OCI-LY1 (cell line): ENCODE measurements at regions not wholly inside any gene's neighbourhood (a gene's known extent, or its start where the extent isn't known, plus 50 kb on each side); places are given as distances from the start of the nearest gene placed in this dataset.

Source experiments
- H2AFZ ChIP-seq: fragments of 200-600 bp; sonication (generic), shearing (Covaris generic); 2 replicates; pipeline ENCODE4 v1.6.0; 2014; ENCODE audit warnings: antibody characterized with exemption, mild to moderate bottlenecking, low read length
- H3F3A ChIP-seq: fragments of 200-600 bp; sonication (generic), shearing (Covaris generic); 2 replicates; pipeline ENCODE4 v1.6.0; 2014; ENCODE audit warnings: mild to moderate bottlenecking, antibody characterized with exemption, low read length, moderate library complexity; ENCODE audit not compliant: insufficient read depth
- H3K27ac ChIP-seq: fragments of 200-600 bp; sonication (generic); 2 replicates; pipeline ENCODE4 v1.5.1; 2014; ENCODE audit warnings: low read length, mixed run types, mild to moderate bottlenecking, low read depth; ENCODE audit not compliant: poor library complexity, severe bottlenecking
- H3K27me3 ChIP-seq: fragments of 200-600 bp; sonication (generic); 2 replicates; pipeline ENCODE4 v1.6.0; 2014; ENCODE audit warnings: antibody characterized with exemption, mild to moderate bottlenecking, low read length, moderate library complexity; ENCODE audit not compliant: insufficient read depth
- H3K36me3 ChIP-seq: fragments of 200-600 bp; sonication (generic); 2 replicates; pipeline ENCODE4 v1.6.1; 2014; ENCODE audit warnings: mild to moderate bottlenecking, antibody characterized with exemption, low read length, moderate library complexity, mixed read lengths; ENCODE audit not compliant: insufficient read depth
- H3K4me1 ChIP-seq: fragments of 200-600 bp; sonication (generic); 2 replicates; pipeline ENCODE4 v1.5.1; 2014; ENCODE audit warnings: mild to moderate bottlenecking, low read length, moderate library complexity; ENCODE audit not compliant: insufficient read depth, severe bottlenecking
- H3K4me2 ChIP-seq: fragments of 200-600 bp; sonication (generic), shearing (Covaris generic); 2 replicates; pipeline ENCODE4 v1.6.1; 2014; ENCODE audit warnings: low read length
- H3K4me3 ChIP-seq: fragments of 200-600 bp; sonication (generic); 2 replicates; pipeline ENCODE4 v1.5.1; 2014; ENCODE audit warnings: low read length, low read depth, mild to moderate bottlenecking, mixed read lengths; ENCODE audit not compliant: poor library complexity, severe bottlenecking
- H3K79me2 ChIP-seq: fragments of 200-600 bp; shearing (Covaris generic); 2 replicates; pipeline ENCODE4 v1.6.1; 2016; ENCODE audit warnings: mixed run types, low read length, mixed read lengths; ENCODE audit not compliant: insufficient read depth
- H3K9ac ChIP-seq: fragments of 200-600 bp; sonication (generic), shearing (Covaris generic); 2 replicates; pipeline ENCODE4 v1.6.1; 2014; ENCODE audit warnings: mild to moderate bottlenecking, low read length, mixed read lengths
- H3K9me2 ChIP-seq: fragments of 200-600 bp; sonication (generic), shearing (Covaris generic); 2 replicates; pipeline ENCODE4 v1.6.1; 2014; ENCODE audit warnings: low read depth, mild to moderate bottlenecking, low read length, mixed read lengths
- H3K9me3 ChIP-seq: fragments of 200-600 bp; shearing (Covaris generic); 2 replicates; pipeline ENCODE4 v1.6.1; 2014; ENCODE audit warnings: low read length, mixed read lengths
- H4K20me1 ChIP-seq: fragments of 200-600 bp; sonication (generic), shearing (Covaris generic); 2 replicates; pipeline ENCODE4 v1.6.0; 2016; ENCODE audit warnings: mild to moderate bottlenecking, low read length; ENCODE audit not compliant: insufficient read depth
- EZH2 ChIP-seq: fragments of 200-600 bp; sonication (generic), shearing (Covaris generic); IDR thresholded peaks from 2 replicates; pipeline ENCODE4 v1.8.0; 2017; ENCODE audit warnings: borderline replicate concordance, mixed run types, mild to moderate bottlenecking, antibody characterized with exemption, low read length, moderate library complexity, mixed read lengths
- TF ChIP-seq, protein P1 (sequence below): fragments of 200-600 bp; sonication (generic), shearing (Covaris generic); IDR thresholded peaks from 2 replicates; pipeline ENCODE4 v1.5.1; 2017; ENCODE audit warnings: mild to moderate bottlenecking, antibody characterized with exemption, low read length, moderate library complexity, mixed read lengths

DNA sequence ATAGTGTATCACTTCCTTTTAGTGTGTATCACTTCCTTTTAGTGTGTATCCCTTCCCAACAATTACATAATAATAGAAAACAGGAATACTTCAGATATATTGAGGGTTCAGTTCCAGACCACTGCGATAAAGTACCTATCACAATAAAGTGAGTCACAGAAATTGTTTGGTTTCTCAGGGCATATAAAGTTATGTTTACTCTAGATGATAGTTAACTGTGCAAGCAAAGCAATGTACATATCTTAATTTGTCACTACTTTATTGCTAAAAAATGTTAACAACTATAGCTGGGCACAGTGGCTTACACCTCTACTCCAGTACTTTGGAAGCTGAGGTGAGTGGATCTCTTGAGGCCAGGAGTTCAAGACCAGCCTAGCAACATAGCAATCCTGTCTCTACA, 938.4 kb downstream of the CCSER2 start:
- H3K4me2 ChIP-seq, result no peak overlapping the region
- no peaks in the 10 kb centered on the region for H4K20me1 ChIP-seq
- no peaks in the 10 kb centered on the region for H3F3A ChIP-seq
- no peaks in the 10 kb centered on the region for H3K9me2 ChIP-seq
- no peak overlapping the region for H2AFZ ChIP-seq
- H3K27ac ChIP-seq, result no peak overlapping the region
- no peaks in the 10 kb centered on the region for H3K36me3 ChIP-seq
- H3K27me3 ChIP-seq, result no peaks in the 10 kb centered on the region
- TF ChIP-seq, protein P1, sequence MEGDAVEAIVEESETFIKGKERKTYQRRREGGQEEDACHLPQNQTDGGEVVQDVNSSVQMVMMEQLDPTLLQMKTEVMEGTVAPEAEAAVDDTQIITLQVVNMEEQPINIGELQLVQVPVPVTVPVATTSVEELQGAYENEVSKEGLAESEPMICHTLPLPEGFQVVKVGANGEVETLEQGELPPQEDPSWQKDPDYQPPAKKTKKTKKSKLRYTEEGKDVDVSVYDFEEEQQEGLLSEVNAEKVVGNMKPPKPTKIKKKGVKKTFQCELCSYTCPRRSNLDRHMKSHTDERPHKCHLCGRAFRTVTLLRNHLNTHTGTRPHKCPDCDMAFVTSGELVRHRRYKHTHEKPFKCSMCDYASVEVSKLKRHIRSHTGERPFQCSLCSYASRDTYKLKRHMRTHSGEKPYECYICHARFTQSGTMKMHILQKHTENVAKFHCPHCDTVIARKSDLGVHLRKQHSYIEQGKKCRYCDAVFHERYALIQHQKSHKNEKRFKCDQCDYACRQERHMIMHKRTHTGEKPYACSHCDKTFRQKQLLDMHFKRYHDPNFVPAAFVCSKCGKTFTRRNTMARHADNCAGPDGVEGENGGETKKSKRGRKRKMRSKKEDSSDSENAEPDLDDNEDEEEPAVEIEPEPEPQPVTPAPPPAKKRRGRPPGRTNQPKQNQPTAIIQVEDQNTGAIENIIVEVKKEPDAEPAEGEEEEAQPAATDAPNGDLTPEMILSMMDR, result no peak
- TF ChIP-seq EZH2, result no peak
- H3K4me3 ChIP-seq, result no peak overlapping the region
- no peaks in the 10 kb centered on the region for H3K4me1 ChIP-seq
- H3K9me3 ChIP-seq, result no peaks in the 10 kb centered on the region
- H3K9ac ChIP-seq, result no peak overlapping the region
- no peaks in the 10 kb centered on the region for H3K79me2 ChIP-seq

DNA sequence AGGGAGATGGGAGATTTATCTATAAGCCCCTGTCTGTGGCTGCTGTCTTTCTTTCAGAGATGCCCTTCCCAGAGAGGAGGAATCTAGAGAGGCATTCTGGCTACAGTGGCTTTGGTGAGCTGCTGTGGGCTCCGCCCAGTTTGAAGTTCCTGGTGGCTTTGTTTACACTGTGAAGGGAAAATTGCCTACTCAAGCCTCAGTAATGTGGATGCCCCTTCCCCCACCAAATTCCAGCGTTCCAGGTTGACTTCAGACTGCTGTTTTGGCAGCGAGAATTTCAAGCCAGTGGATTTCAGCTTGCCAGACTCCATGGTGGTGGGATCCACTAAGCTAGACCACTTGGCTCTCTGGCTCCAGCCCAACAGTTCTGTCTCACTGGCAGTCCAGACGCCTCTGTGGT, 951.6 kb downstream of the CCSER2 start:
- Histone ChIP-seq H3K9me2 (no peaks in the 10 kb centered on the region), H3K27ac (no peak overlapping the region), H3K27me3 (no peaks in the 10 kb centered on the region), H3K36me3 (no peaks in the 10 kb centered on the region), H3K9ac (no peak overlapping the region), H2AFZ (no peak overlapping the region), H3F3A (no peaks in the 10 kb centered on the region), H4K20me1 (no peaks in the 10 kb centered on the region), H3K4me3 (no peak overlapping the region), H3K4me2 (no peak overlapping the region), H3K9me3 (no peaks in the 10 kb centered on the region), H3K4me1 (no peaks in the 10 kb centered on the region), H3K79me2 (no peaks in the 10 kb centered on the region)
- TF ChIP-seq, protein P1, result no peak
- no peak for TF ChIP-seq EZH2

- no peaks in the 10 kb centered on the region for H3K36me3 ChIP-seq
- no peaks in the 10 kb centered on the region for H3K4me1 ChIP-seq
- H3K9me3 ChIP-seq, result no peaks in the 10 kb centered on the region
- no peak overlapping the region for H3K4me2 ChIP-seq
- no peaks in the 10 kb centered on the region for H3K27me3 ChIP-seq
- no peak overlapping the region for H3K27ac ChIP-seq
- no peaks in the 10 kb centered on the region for H3K9me2 ChIP-seq
- no peak overlapping the region for H3K9ac ChIP-seq
- H3F3A ChIP-seq, result no peaks in the 10 kb centered on the region
- no peaks in the 10 kb centered on the region for H4K20me1 ChIP-seq
- H3K4me3 ChIP-seq, result no peak overlapping the region
- no peak overlapping the region for H2AFZ ChIP-seq
- H3K79me2 ChIP-seq, result no peaks in the 10 kb centered on the region
- TF ChIP-seq EZH2, result no peak
- TF ChIP-seq, protein P1, result no peak
Measured at GRCh38 chr10:85284778-85285770, 956.7 kb downstream of the CCSER2 start.
